ENCODE measurements at regions not wholly inside any gene's neighbourhood (a gene's known extent, or its start where the extent isn't known, plus 50 kb on each side); places are given as distances from the start of the nearest gene placed in this dataset.

- TF ChIP-seq, protein P1, sequence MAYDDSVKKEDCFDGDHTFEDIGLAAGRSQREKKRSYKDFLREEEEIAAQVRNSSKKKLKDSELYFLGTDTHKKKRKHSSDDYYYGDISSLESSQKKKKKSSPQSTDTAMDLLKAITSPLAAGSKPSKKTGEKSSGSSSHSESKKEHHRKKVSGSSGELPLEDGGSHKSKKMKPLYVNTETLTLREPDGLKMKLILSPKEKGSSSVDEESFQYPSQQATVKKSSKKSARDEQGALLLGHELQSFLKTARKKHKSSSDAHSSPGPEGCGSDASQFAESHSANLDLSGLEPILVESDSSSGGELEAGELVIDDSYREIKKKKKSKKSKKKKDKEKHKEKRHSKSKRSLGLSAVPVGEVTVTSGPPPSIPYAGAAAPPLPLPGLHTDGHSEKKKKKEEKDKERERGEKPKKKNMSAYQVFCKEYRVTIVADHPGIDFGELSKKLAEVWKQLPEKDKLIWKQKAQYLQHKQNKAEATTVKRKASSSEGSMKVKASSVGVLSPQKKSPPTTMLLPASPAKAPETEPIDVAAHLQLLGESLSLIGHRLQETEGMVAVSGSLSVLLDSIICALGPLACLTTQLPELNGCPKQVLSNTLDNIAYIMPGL (CRISPR knock-in tag; IDR thresholded peaks at IDR 0.05; ENCODE audit: borderline replicate concordance): no peak
- TF ChIP-seq CHD2 (IDR thresholded peaks at IDR 0.05; ENCODE audit: low read length, partially characterized antibody): no peak
- no peak for TF ChIP-seq TP53 (CRISPR knock-in tag; IDR thresholded peaks at IDR 0.05)
- TF ChIP-seq POLR2AphosphoS2 (conservative IDR thresholded peaks at IDR 0.05; ENCODE audit: low read length): no peak
- TF ChIP-seq SMC3 (IDR thresholded peaks at IDR 0.05): no peak
- no peak for TF ChIP-seq GATA3 (IDR thresholded peaks at IDR 0.05; ENCODE audit: borderline replicate concordance)
- no peak for TF ChIP-seq JUNB (IDR thresholded peaks at IDR 0.05)
- TF ChIP-seq CEBPB (IDR thresholded peaks at IDR 0.05): no peak
- TF ChIP-seq JUN (IDR thresholded peaks at IDR 0.05): no peak
- TF ChIP-seq HDAC2 (IDR thresholded peaks at IDR 0.05): no peak
- no peak for TF ChIP-seq ZC3H11A (IDR thresholded peaks at IDR 0.05)
- TF ChIP-seq EHMT2 (IDR thresholded peaks at IDR 0.05; ENCODE audit: low read depth): no peak
- no peak for TF ChIP-seq MAX (IDR thresholded peaks at IDR 0.05)
- no peak for TF ChIP-seq ZFP36 (IDR thresholded peaks at IDR 0.05; ENCODE audit: borderline replicate concordance, partially characterized antibody)
- TF ChIP-seq SREBF2 (IDR thresholded peaks at IDR 0.05): no peak
- TF ChIP-seq HOXA7 (CRISPR knock-in tag; IDR thresholded peaks at IDR 0.05): no peak
- H3K4me1 ChIP-seq: no peaks in the 10 kb centered on the region
- ChIA-PET POLR2A (no interaction called here), CTCF (no interaction called here)
- ATAC-seq (no peak), FAIRE-seq (no peak), DNase-seq (ENCODE audit: low read depth in 1 of 2, low spot score in 1 of 2) (no peak)
- no peak overlapping the region for H3K27ac ChIP-seq
- 12% methylated on average over 2 of the region's 2 CpGs for WGBS (ENCODE audit: missing lambda C conversion rate)
- no peak overlapping the region for H3K4me3 ChIP-seq
- no peaks in the 10 kb centered on the region for H3K9me3 ChIP-seq
- no peak overlapping the region for H3K4me2 ChIP-seq
These were observed 280.1 kb upstream of the GRM7 start for GRCh38 chr3:6580808-6581207.

- DNase-seq (ENCODE audit: low read depth in 1 of 2, low spot score in 1 of 2): no peak
- Histone ChIP-seq H3K4me3 (no peak overlapping the region), H3K27ac (no peak overlapping the region), H3K9me3 (no peaks in the 10 kb centered on the region), H3K4me2 (no peak overlapping the region), H3K4me1 (no peaks in the 10 kb centered on the region)
- ChIA-PET POLR2A (no interaction called here), CTCF (no interaction called here)
- no peak for FAIRE-seq
- TF ChIP-seq JUNB (IDR thresholded peaks at IDR 0.05) (no peak), MAZ (IDR thresholded peaks at IDR 0.05; ENCODE audit: borderline replicate concordance, low read depth, low read length) (no peak), TP53 (CRISPR knock-in tag; IDR thresholded peaks at IDR 0.05) (no peak), MAX (IDR thresholded peaks at IDR 0.05) (no peak), RNF2 (IDR thresholded peaks at IDR 0.05; ENCODE audit: borderline replicate concordance, low read depth) (no peak), HOXA7 (CRISPR knock-in tag; IDR thresholded peaks at IDR 0.05) (no peak), POLR2A (IDR thresholded peaks at IDR 0.05; ENCODE audit: low read length) (no peak), HEYL (CRISPR knock-in tag; IDR thresholded peaks at IDR 0.05) (no peak), SMC3 (IDR thresholded peaks at IDR 0.05) (no peak), ZNF302 (CRISPR knock-in tag; IDR thresholded peaks at IDR 0.05) (no peak), NR3C1 (IDR thresholded peaks at IDR 0.05) (no peak), PHF8 (IDR thresholded peaks at IDR 0.05; ENCODE audit: borderline replicate concordance, low read depth) (no peak)
- TF ChIP-seq, protein P2, sequence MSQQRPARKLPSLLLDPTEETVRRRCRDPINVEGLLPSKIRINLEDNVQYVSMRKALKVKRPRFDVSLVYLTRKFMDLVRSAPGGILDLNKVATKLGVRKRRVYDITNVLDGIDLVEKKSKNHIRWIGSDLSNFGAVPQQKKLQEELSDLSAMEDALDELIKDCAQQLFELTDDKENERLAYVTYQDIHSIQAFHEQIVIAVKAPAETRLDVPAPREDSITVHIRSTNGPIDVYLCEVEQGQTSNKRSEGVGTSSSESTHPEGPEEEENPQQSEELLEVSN (IDR thresholded peaks at IDR 0.05; ENCODE audit: borderline replicate concordance, low read depth): no peak
- ATAC-seq: no peak
- 38% methylated on average over 11 of the region's 11 CpGs for WGBS (ENCODE audit: missing lambda C conversion rate)
These were observed 275.6 kb upstream of the GRM7 start for GRCh38 chr3:6585360-6585759.

DNA sequence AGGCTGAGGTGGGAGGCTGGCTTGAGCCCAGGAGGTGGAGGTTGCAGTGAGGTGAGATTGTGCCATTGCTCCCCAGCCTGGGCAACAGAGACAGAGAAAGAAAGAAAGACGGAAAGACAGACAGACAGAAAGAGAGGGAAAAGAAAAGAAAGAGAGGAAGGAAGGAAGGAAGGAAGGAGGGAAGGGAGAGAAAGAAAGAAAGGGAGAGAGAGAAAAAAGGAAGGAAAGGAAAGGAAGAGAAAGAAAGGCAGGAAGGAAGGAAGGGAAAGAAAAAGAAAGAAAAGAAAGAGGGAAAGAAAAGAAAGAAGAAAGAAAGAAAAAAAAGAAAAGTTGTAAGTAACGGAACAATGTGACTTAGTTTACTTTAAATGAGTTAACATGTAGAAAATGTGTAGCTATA, 260.7 kb upstream of the GRM7 start:
- CTCF ChIA-PET: no interaction called here
- no peak overlapping the region for H3K4me3 ChIP-seq
- no peak overlapping the region for H3K4me2 ChIP-seq
- POLR2A ChIA-PET: no interaction called here
- no peak for FAIRE-seq
- DNase-seq (ENCODE audit: low read depth in 1 of 2, low spot score in 1 of 2): no peak
- H3K27ac ChIP-seq: no peak overlapping the region
- 6% methylated on average over 2 of the region's 2 CpGs for WGBS (ENCODE audit: missing lambda C conversion rate)
- TF ChIP-seq NFE2L2 (conservative IDR thresholded peaks at IDR 0.05; ENCODE audit: low read length) (no peak), BCL3 (IDR thresholded peaks at IDR 0.05) (no peak), CHD2 (IDR thresholded peaks at IDR 0.05; ENCODE audit: low read length, partially characterized antibody) (no peak), HOXB13 (CRISPR knock-in tag; IDR thresholded peaks at IDR 0.05; ENCODE audit: low read depth) (no peak), ZNF302 (CRISPR knock-in tag; IDR thresholded peaks at IDR 0.05) (no peak), POLR2AphosphoS2 (conservative IDR thresholded peaks at IDR 0.05; ENCODE audit: low read length) (no peak), ZC3H11A (IDR thresholded peaks at IDR 0.05) (no peak), RNF2 (IDR thresholded peaks at IDR 0.05; ENCODE audit: borderline replicate concordance, low read depth) (no peak), PHF8 (IDR thresholded peaks at IDR 0.05; ENCODE audit: borderline replicate concordance, low read depth) (no peak)
- TF ChIP-seq, protein P3, sequence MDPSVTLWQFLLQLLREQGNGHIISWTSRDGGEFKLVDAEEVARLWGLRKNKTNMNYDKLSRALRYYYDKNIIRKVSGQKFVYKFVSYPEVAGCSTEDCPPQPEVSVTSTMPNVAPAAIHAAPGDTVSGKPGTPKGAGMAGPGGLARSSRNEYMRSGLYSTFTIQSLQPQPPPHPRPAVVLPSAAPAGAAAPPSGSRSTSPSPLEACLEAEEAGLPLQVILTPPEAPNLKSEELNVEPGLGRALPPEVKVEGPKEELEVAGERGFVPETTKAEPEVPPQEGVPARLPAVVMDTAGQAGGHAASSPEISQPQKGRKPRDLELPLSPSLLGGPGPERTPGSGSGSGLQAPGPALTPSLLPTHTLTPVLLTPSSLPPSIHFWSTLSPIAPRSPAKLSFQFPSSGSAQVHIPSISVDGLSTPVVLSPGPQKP (IDR thresholded peaks at IDR 0.05; ENCODE audit: low read depth, low read length): no peak
- TF ChIP-seq, protein P4, sequence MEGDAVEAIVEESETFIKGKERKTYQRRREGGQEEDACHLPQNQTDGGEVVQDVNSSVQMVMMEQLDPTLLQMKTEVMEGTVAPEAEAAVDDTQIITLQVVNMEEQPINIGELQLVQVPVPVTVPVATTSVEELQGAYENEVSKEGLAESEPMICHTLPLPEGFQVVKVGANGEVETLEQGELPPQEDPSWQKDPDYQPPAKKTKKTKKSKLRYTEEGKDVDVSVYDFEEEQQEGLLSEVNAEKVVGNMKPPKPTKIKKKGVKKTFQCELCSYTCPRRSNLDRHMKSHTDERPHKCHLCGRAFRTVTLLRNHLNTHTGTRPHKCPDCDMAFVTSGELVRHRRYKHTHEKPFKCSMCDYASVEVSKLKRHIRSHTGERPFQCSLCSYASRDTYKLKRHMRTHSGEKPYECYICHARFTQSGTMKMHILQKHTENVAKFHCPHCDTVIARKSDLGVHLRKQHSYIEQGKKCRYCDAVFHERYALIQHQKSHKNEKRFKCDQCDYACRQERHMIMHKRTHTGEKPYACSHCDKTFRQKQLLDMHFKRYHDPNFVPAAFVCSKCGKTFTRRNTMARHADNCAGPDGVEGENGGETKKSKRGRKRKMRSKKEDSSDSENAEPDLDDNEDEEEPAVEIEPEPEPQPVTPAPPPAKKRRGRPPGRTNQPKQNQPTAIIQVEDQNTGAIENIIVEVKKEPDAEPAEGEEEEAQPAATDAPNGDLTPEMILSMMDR (IDR thresholded peaks at IDR 0.05): no peak
- no peaks in the 10 kb centered on the region for H3K4me1 ChIP-seq
- H3K9me3 ChIP-seq: no peaks in the 10 kb centered on the region; the same call in 2 of the 3 replicates
- no peak for ATAC-seq

All from A549 (cell line).